B cell (primary cell): ENCODE measurements at regions not wholly inside any gene's neighbourhood (a gene's known extent, or its start where the extent isn't known, plus 50 kb on each side); places are given as distances from the start of the nearest gene placed in this dataset.

Source experiments
- EZH2 ChIP-seq: IDR thresholded peaks from 2 replicates; pipeline ENCODE4 v1.6.1; 2012; ENCODE audit warnings: borderline replicate concordance, low read depth, mild to moderate bottlenecking, moderate library complexity, low read length; ENCODE audit not compliant: insufficient read depth, poor library complexity, severe bottlenecking
- TF ChIP-seq, protein P1 (sequence below): fragments of 200-600 bp; IDR thresholded peaks from one replicate; pipeline ENCODE4 v1.8.0; 2022; ENCODE audit warnings: antibody characterized with exemption, mild to moderate bottlenecking

DNA sequence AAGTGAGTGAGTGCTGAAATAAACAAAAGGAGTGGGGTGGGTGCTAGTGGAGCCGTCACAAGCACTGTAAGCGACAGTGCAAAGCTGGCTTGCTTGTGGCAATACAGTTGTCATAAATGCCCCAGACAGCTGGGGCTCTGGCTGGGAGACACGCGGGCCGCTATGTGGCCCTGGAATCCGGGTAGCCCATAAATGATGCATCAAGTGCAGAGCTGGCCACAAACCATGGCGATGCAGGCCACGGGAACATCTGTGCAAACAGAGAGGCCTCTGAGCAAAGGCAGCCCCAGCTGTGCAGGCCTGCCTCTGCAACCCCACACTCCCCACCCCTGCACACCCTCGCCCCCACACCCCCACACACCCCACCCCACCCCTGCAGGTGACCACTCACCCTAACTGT is 349.2 kb upstream of the ID2 start:
- TF ChIP-seq, protein P1, sequence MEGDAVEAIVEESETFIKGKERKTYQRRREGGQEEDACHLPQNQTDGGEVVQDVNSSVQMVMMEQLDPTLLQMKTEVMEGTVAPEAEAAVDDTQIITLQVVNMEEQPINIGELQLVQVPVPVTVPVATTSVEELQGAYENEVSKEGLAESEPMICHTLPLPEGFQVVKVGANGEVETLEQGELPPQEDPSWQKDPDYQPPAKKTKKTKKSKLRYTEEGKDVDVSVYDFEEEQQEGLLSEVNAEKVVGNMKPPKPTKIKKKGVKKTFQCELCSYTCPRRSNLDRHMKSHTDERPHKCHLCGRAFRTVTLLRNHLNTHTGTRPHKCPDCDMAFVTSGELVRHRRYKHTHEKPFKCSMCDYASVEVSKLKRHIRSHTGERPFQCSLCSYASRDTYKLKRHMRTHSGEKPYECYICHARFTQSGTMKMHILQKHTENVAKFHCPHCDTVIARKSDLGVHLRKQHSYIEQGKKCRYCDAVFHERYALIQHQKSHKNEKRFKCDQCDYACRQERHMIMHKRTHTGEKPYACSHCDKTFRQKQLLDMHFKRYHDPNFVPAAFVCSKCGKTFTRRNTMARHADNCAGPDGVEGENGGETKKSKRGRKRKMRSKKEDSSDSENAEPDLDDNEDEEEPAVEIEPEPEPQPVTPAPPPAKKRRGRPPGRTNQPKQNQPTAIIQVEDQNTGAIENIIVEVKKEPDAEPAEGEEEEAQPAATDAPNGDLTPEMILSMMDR, result no peak
- no peak for TF ChIP-seq EZH2
